IMR-90 (cell line): ENCODE measurements at regions not wholly inside any gene's neighbourhood (a gene's known extent, or its start where the extent isn't known, plus 50 kb on each side); places are given as distances from the start of the nearest gene placed in this dataset.

Source experiments
- ATAC-seq: fragments of 200-7000 bp; cut with Tn5 transposase; 2 replicates; pipeline ENCODE4 v1.9.1; 2020; ENCODE audit warnings: low read depth, mild to moderate bottlenecking, moderate library complexity
- BruUV-seq: library from RNA; stranded (reverse); fragments of 400-500 nt; replicated peaks from 2 replicates; lab custom pipeline; 2021; lab: Mats Ljungman, UMichigan
- CTCF ChIA-PET: fragments of 300-600 bp; formaldehyde crosslinking; extraction: SDS; loops from one replicate; lab custom pipeline; 2021; ENCODE audit warnings: antibody characterized with exemption; lab: Yijun Ruan, JAX
- POLR2A ChIA-PET: fragments of 300-600 bp; sonication (Branson Sonifier 250); formaldehyde crosslinking; loops from one replicate; lab custom pipeline; 2022; ENCODE audit warnings: antibody characterized with exemption; ENCODE audit not compliant: unreplicated experiment; lab: Charles Lee
- DNase-seq: peaks from one replicate; pipeline ENCODE4 v3.0.0; 2013
- H2AFZ ChIP-seq: replicated peaks from 2 replicates; pipeline ENCODE3; 2013; ENCODE audit warnings: low read length, mild to moderate bottlenecking; ENCODE audit not compliant: poor library complexity
- H2AK5ac ChIP-seq: 2 replicates; pipeline ENCODE4 v1.6.1; 2013; ENCODE audit warnings: low read depth, low read length, inconsistent platforms
- H2AK9ac ChIP-seq: replicated peaks from 2 replicates; pipeline ENCODE3; 2013; ENCODE audit warnings: mild to moderate bottlenecking, low read depth, low read length, moderate library complexity; ENCODE audit not compliant: poor library complexity
- H2BK120ac ChIP-seq: 2 replicates; pipeline ENCODE4 v1.6.1; 2013; ENCODE audit warnings: low read depth, low read length, inconsistent platforms
- H2BK15ac ChIP-seq: 3 replicates; pipeline ENCODE4 v1.6.1; 2013; ENCODE audit warnings: low read depth, low read length, inconsistent platforms
- H2BK20ac ChIP-seq: 2 replicates; pipeline ENCODE4 v1.6.1; 2013; ENCODE audit warnings: low read depth, mild to moderate bottlenecking, inconsistent platforms, low read length, moderate library complexity
- H2BK5ac ChIP-seq: 2 replicates; pipeline ENCODE4 v1.6.1; 2013; ENCODE audit warnings: mild to moderate bottlenecking, low read depth, low read length, inconsistent platforms; ENCODE audit not compliant: poor library complexity, severe bottlenecking
- H3K14ac ChIP-seq: replicated peaks from 2 replicates; pipeline ENCODE4 v1.6.1; 2013; ENCODE audit warnings: low read depth, low read length, inconsistent platforms
- H3K18ac ChIP-seq: 2 replicates; pipeline ENCODE4 v1.6.1; 2013; ENCODE audit warnings: low read depth, low read length, control low read depth
- H3K23ac ChIP-seq: 2 replicates; pipeline ENCODE4 v1.6.1; 2013; ENCODE audit warnings: low read depth, low read length, inconsistent platforms
- H3K27ac ChIP-seq: 2 replicates; pipeline ENCODE4 v1.5.1; 2013; ENCODE audit warnings: mild to moderate bottlenecking, control low read depth, low read length; ENCODE audit not compliant: insufficient read depth
- H3K27me3 ChIP-seq: 2 replicates; pipeline ENCODE4 v1.6.1; 2013; ENCODE audit warnings: low read length; ENCODE audit not compliant: control insufficient read depth, insufficient read depth
- H3K36me3 ChIP-seq: 2 replicates; pipeline ENCODE4 v1.6.1; 2013; ENCODE audit warnings: low read length, mixed read lengths; ENCODE audit not compliant: control insufficient read depth, insufficient read depth
- H3K4ac ChIP-seq: 2 replicates; pipeline ENCODE4 v1.6.1; 2013; ENCODE audit warnings: low read depth, low read length, inconsistent platforms
- H3K4me1 ChIP-seq: 2 replicates; pipeline ENCODE4 v1.6.1; 2013; ENCODE audit warnings: low read length, mixed read lengths; ENCODE audit not compliant: control insufficient read depth, insufficient read depth
- H3K4me2 ChIP-seq: 2 replicates; pipeline ENCODE4 v1.6.1; 2013; ENCODE audit warnings: low read depth, mild to moderate bottlenecking, control low read depth, low read length, moderate library complexity
- H3K4me3 ChIP-seq: 2 replicates; pipeline ENCODE4 v1.5.1; 2013; ENCODE audit warnings: low read depth, mild to moderate bottlenecking, control low read depth, low read length, moderate library complexity; ENCODE audit not compliant: insufficient read depth
- H3K56ac ChIP-seq: 2 replicates; pipeline ENCODE4 v1.6.1; 2013; ENCODE audit warnings: low read length, inconsistent platforms; ENCODE audit not compliant: insufficient read depth; ENCODE audit errors: extremely low read depth
- H3K79me1 ChIP-seq, 2 experiments: 2 replicates each; pipeline ENCODE4 v1.6.1; 2013; ENCODE audit warnings: low read length in 2 of 2, inconsistent platforms in 1 of 2, low read depth in 1 of 2
- H3K9ac ChIP-seq: 2 replicates; pipeline ENCODE4 v1.6.1; 2013; ENCODE audit warnings: low read depth, low read length, control low read depth
- H3K9me1 ChIP-seq: 2 replicates; pipeline ENCODE4 v1.6.1; 2013; ENCODE audit warnings: low read length, inconsistent platforms; ENCODE audit not compliant: insufficient read depth
- H3K9me3 ChIP-seq: 2 replicates; pipeline ENCODE4 v1.6.1; 2013; ENCODE audit warnings: low read length; ENCODE audit not compliant: control insufficient read depth, insufficient read depth
- H4K20me1 ChIP-seq: 2 replicates; pipeline ENCODE4 v1.6.1; 2013; ENCODE audit warnings: low read length, inconsistent platforms; ENCODE audit not compliant: insufficient read depth
- H4K5ac ChIP-seq: 2 replicates; pipeline ENCODE4 v1.6.1; 2013; ENCODE audit warnings: mild to moderate bottlenecking, low read depth, low read length, control low read depth
- H4K8ac ChIP-seq, 2 experiments: 2 replicates each; pipeline ENCODE4 v1.6.1; 2013; ENCODE audit warnings: low read depth in 2 of 2, low read length in 2 of 2, control low read depth in 1 of 2, inconsistent platforms in 1 of 2
- H4K91ac ChIP-seq: 2 replicates; pipeline ENCODE4 v1.6.1; 2013; ENCODE audit warnings: low read depth, low read length, inconsistent platforms; ENCODE audit not compliant: insufficient read depth
- BHLHE40 ChIP-seq: fragments of 150-350 bp; IDR thresholded peaks from 2 replicates; pipeline ENCODE4 v1.6.1; 2016; ENCODE audit warnings: mild to moderate bottlenecking, low read depth, low read length
- CEBPB ChIP-seq: IDR thresholded peaks from 2 replicates; pipeline ENCODE4 v1.6.1; 2012; ENCODE audit warnings: low read depth, low read length, improper control_type of control experiment
- CHD1 ChIP-seq: IDR thresholded peaks from 2 replicates; pipeline ENCODE4 v1.6.1; 2012; ENCODE audit warnings: low read depth, low read length, improper control_type of control experiment
- CTCF ChIP-seq: conservative IDR thresholded peaks from 2 replicates; pipeline ENCODE4 v1.5.1; 2012; ENCODE audit warnings: mild to moderate bottlenecking, low read depth, low read length, improper control_type of control experiment
- ELK1 ChIP-seq: fragments of 150-350 bp; IDR thresholded peaks from 2 replicates; pipeline ENCODE4 v1.6.1; 2016; ENCODE audit warnings: low read depth, mild to moderate bottlenecking, low read length, moderate library complexity, borderline replicate concordance
- FOS ChIP-seq: fragments of 150-350 bp; IDR thresholded peaks from 2 replicates; pipeline ENCODE4 v1.6.1; 2016; ENCODE audit warnings: low read depth, low read length
- MAFK ChIP-seq: IDR thresholded peaks from 2 replicates; pipeline ENCODE4 v1.6.1; 2012; ENCODE audit warnings: low read depth, low read length, improper control_type of control experiment
- MAZ ChIP-seq: IDR thresholded peaks from 2 replicates; pipeline ENCODE4 v1.6.1; 2012; ENCODE audit warnings: low read depth, mild to moderate bottlenecking, low read length, improper control_type of control experiment, moderate library complexity, borderline replicate concordance
- MXI1 ChIP-seq: IDR thresholded peaks from 2 replicates; pipeline ENCODE4 v1.6.1; 2012; ENCODE audit warnings: low read depth, mild to moderate bottlenecking, low read length, moderate library complexity, borderline replicate concordance
- NFE2L2 ChIP-seq: fragments of 150-350 bp; IDR thresholded peaks from 2 replicates; pipeline ENCODE4 v1.6.1; 2016; ENCODE audit warnings: low read depth, mild to moderate bottlenecking, low read length
- POLR2A ChIP-seq: IDR thresholded peaks from 2 replicates; pipeline ENCODE4 v1.6.1; 2012; ENCODE audit warnings: mild to moderate bottlenecking, low read depth, low read length
- RAD21 ChIP-seq: IDR thresholded peaks from 2 replicates; pipeline ENCODE4 v1.6.1; 2012; ENCODE audit warnings: low read length, improper control_type of control experiment
- RCOR1 ChIP-seq: IDR thresholded peaks from 2 replicates; pipeline ENCODE4 v1.6.1; 2012; ENCODE audit warnings: mild to moderate bottlenecking, low read length, improper control_type of control experiment; ENCODE audit not compliant: insufficient replicate concordance
- RFX5 ChIP-seq: IDR thresholded peaks from 2 replicates; pipeline ENCODE4 v1.8.0; 2012; ENCODE audit warnings: low read depth, mild to moderate bottlenecking, low read length, moderate library complexity
- SMC3 ChIP-seq: fragments of 150-350 bp; IDR thresholded peaks from 2 replicates; pipeline ENCODE4 v1.6.1; 2016; ENCODE audit warnings: low read depth, mild to moderate bottlenecking, antibody characterized with exemption, low read length, moderate library complexity
- USF2 ChIP-seq: fragments of 150-350 bp; IDR thresholded peaks from 2 replicates; pipeline ENCODE4 v1.6.1; 2017; ENCODE audit warnings: mild to moderate bottlenecking, antibody characterized with exemption, low read length, low read depth
- dilution Hi-C: fragments of 300-500 bp; cut with HindIII; formaldehyde crosslinking; loops from one replicate; pipeline ENCODE4 v1.14.3; 2018; ENCODE audit warnings: low sequenced_read_pairs; ENCODE audit not compliant: unreplicated experiment
- in situ Hi-C: fragments of 300-500 bp; cut with MboI; formaldehyde crosslinking; loops from 3 replicates; pipeline ENCODE4 v1.14.3; 2019; ENCODE audit warnings: low sequenced_read_pairs, inconsistent platforms, mixed read lengths
- intact Hi-C: fragments of 100-400 bp; cut with micrococcal nuclease; formaldehyde crosslinking; loops from 2 replicates; pipeline ENCODE4 v1.10.0; 2022

GRCh38 chr16:60566901-60567300 is 1469.3 kb downstream of the CDH8 start:
- dilution Hi-C loops (no loop called here), intact Hi-C loops (no loop called here), in situ Hi-C loops (no loop called here)
- H2AK5ac ChIP-seq = no peak overlapping the region
- H2BK5ac ChIP-seq = no peak overlapping the region
- H3K9ac ChIP-seq = no peak overlapping the region
- H3K9me3 ChIP-seq = no peaks in the 10 kb centered on the region
- no peak overlapping the region for H2BK15ac ChIP-seq
- H3K18ac ChIP-seq = no peak overlapping the region
- no peak overlapping the region for H3K4ac ChIP-seq
- no peak overlapping the region for H3K56ac ChIP-seq
- TF ChIP-seq USF2 (no peak), MAFK (no peak), CTCF (no peak), RFX5 (no peak), CHD1 (no peak), MAZ (no peak), ELK1 (no peak), BHLHE40 (no peak), CEBPB (no peak), POLR2A (no peak), MXI1 (no peak), RAD21 (no peak), SMC3 (no peak), NFE2L2 (no peak), RCOR1 (no peak), FOS (no peak)
- H2AK9ac ChIP-seq = no peak overlapping the region
- H3K27me3 ChIP-seq = no peaks in the 10 kb centered on the region
- no peaks in the 10 kb centered on the region for H4K20me1 ChIP-seq
- H3K14ac ChIP-seq = no peak overlapping the region
- no peaks in the 10 kb centered on the region for H3K36me3 ChIP-seq
- no peak overlapping the region for H3K27ac ChIP-seq
- no peak overlapping the region for H4K91ac ChIP-seq
- no peak overlapping the region for H2AFZ ChIP-seq
- no peak overlapping the region for H4K8ac ChIP-seq
- H4K5ac ChIP-seq = no peak overlapping the region
- no peak overlapping the region for H3K4me3 ChIP-seq
- no peaks in the 10 kb centered on the region for H3K79me1 ChIP-seq
- H3K23ac ChIP-seq = no peak overlapping the region
- CTCF ChIA-PET = no interaction called here
- BruUV-seq = no TSS peak
- no peak overlapping the region for H2BK120ac ChIP-seq
- no peak overlapping the region for H2BK20ac ChIP-seq
- ATAC-seq (no peak), DNase-seq (no peak)
- no peaks in the 10 kb centered on the region for H3K4me1 ChIP-seq
- no peaks in the 10 kb centered on the region for H3K9me1 ChIP-seq
- POLR2A ChIA-PET = no interaction called here
- H3K4me2 ChIP-seq = no peak overlapping the region
